A673 (cell line): ENCODE measurements at regions not wholly inside any gene's neighbourhood (a gene's known extent, or its start where the extent isn't known, plus 50 kb on each side); places are given as distances from the start of the nearest gene placed in this dataset.

Experiments used
- BruUV-seq: library from RNA; stranded (reverse); fragments of 400-500 nt; replicated peaks from 2 replicates; lab custom pipeline; 2021; lab: Mats Ljungman, UMichigan
- CTCF ChIA-PET: fragments of 300-600 bp; sonication (Branson Sonifier 250); formaldehyde crosslinking; loops from one replicate; lab custom pipeline; 2022; ENCODE audit warnings: antibody characterized with exemption; lab: Charles Lee
- POLR2A ChIA-PET: fragments of 300-600 bp; sonication (Branson Sonifier 250); formaldehyde crosslinking; loops from one replicate; lab custom pipeline; 2022; ENCODE audit warnings: antibody characterized with exemption; ENCODE audit not compliant: low non-redundant PET; lab: Charles Lee
- DNase-seq: peaks from one replicate; pipeline ENCODE4 v3.0.0-alpha.2; 2015; ENCODE audit warnings: low spot score
- H3K27ac ChIP-seq: fragments of 200-600 bp; sonication (generic); 2 replicates; pipeline ENCODE4 v1.5.1; 2016; ENCODE audit warnings: mixed run types, low read depth, mild to moderate bottlenecking, mixed read lengths, antibody characterized with exemption, low read length; ENCODE audit not compliant: poor library complexity, severe bottlenecking
- H3K27me3 ChIP-seq: fragments of 200-600 bp; sonication (generic); replicated peaks from 2 replicates; pipeline ENCODE4 v1.6.1; 2017; ENCODE audit warnings: mixed run types, low read depth, mild to moderate bottlenecking, mixed read lengths, antibody characterized with exemption, low read length; ENCODE audit not compliant: insufficient read depth, poor library complexity
- H3K36me3 ChIP-seq: fragments of 200-600 bp; sonication (generic); 2 replicates; pipeline ENCODE4 v1.6.1; 2016; ENCODE audit warnings: mixed run types, mild to moderate bottlenecking, mixed read lengths, antibody characterized with exemption, low read length; ENCODE audit not compliant: insufficient read depth, poor library complexity, severe bottlenecking
- H3K4me1 ChIP-seq: fragments of 200-600 bp; sonication (generic); 2 replicates; pipeline ENCODE4 v1.6.1; 2017; ENCODE audit warnings: mixed run types, mild to moderate bottlenecking, mixed read lengths, antibody characterized with exemption, low read length; ENCODE audit not compliant: insufficient read depth, poor library complexity, severe bottlenecking
- H3K4me3 ChIP-seq: fragments of 200-600 bp; sonication (generic); 2 replicates; pipeline ENCODE4 v1.5.1; 2016; ENCODE audit warnings: low read depth, mixed run types, mild to moderate bottlenecking, mixed read lengths, low read length; ENCODE audit not compliant: poor library complexity, severe bottlenecking
- H3K9me3 ChIP-seq: fragments of 200-600 bp; sonication (generic); 2 replicates; pipeline ENCODE4 v1.6.1; 2016; ENCODE audit warnings: mixed run types, low read depth, mild to moderate bottlenecking, mixed read lengths, antibody characterized with exemption, low read length; ENCODE audit not compliant: poor library complexity, severe bottlenecking
- CTCF ChIP-seq: fragments of 300-800, 200-600 bp; sonication (generic); conservative IDR thresholded peaks from 2 replicates; pipeline ENCODE4 v1.5.1; 2017; ENCODE audit warnings: low read depth, mild to moderate bottlenecking, antibody characterized with exemption, low read length, moderate library complexity, mixed read lengths
- EZH2 ChIP-seq: fragments of 200-600 bp; sonication (generic); IDR thresholded peaks from 2 replicates; pipeline ENCODE4 v1.6.1; 2017; ENCODE audit warnings: borderline replicate concordance, low read depth, mild to moderate bottlenecking, mixed read lengths, antibody characterized with exemption, low read length; ENCODE audit not compliant: poor library complexity, severe bottlenecking
- intact Hi-C: fragments of 100-400 bp; cut with micrococcal nuclease; formaldehyde crosslinking; loops from one replicate; pipeline ENCODE4 v1.10.0; 2022; ENCODE audit not compliant: unreplicated experiment

DNA sequence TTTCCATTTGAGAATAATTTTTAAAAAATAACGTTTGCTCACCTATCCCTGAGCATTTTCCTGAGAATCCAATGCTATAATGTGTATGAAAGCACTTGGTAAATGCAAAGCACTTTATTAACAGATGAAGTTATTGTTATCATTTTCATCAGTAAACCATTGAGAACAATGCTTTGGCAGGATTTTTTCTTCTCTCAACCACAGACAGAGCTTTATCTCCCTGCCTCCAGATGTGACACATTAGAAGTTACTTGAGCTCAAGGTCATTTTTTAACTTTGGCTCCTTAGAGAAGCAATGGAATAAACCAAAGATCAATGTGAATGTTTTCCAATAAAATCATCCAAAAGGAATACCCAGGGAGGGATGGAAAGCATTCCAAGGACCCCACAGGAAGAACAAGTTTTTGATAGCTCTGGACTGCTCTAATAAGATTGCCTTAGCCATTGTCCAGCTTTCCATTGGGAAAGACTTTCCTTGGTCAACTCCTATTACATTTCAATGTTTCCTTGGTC, 118.9 kb upstream of the NT5C1B start:
- CTCF ChIA-PET, result no interaction called here
- H3K27ac ChIP-seq, result no peak overlapping the region
- BruUV-seq, result no TSS peak

DNA sequence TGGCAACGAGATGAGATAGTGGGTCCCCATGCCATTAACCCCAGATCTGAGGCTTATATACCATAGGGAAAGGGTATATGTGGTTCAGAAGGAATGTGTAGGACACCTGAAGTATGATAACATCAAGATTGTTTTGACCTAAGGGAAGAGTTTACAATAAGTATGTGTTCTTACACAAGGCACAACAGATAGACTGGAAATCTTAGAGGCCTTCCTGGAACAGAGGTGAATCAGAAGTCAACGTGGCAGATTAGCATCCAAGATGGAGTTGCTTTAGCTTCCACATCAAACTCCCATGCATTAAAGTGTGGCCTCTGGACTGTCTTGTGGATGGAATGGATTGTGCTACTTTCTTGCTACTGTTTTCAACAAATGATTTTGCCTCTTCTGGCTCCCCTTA, 116.6 kb upstream of the NT5C1B start:
- no peak overlapping the region for H3K4me3 ChIP-seq
- H3K9me3 ChIP-seq, result no peaks in the 10 kb centered on the region
- CTCF ChIA-PET, result no interaction called here
- H3K27ac ChIP-seq, result no peak overlapping the region
- H3K27me3 ChIP-seq, result no peaks in the 10 kb centered on the region
- H3K4me1 ChIP-seq, result no peaks in the 10 kb centered on the region
- DNase-seq, result no peak
- no TSS peak for BruUV-seq
- intact Hi-C loops, result no loop called here
- TF ChIP-seq EZH2 (no peak), CTCF (no peak)
- POLR2A ChIA-PET, result no interaction called here
- H3K36me3 ChIP-seq, result no peaks in the 10 kb centered on the region

More for the DNA sequence above, 118.9 kb upstream of the NT5C1B start:
- intact Hi-C loops, result no loop called here
- Histone ChIP-seq H3K4me3 (no peak overlapping the region), H3K9me3 (peaks cover 3% of the 10 kb centered on the region), H3K27me3 (no peaks in the 10 kb centered on the region), H3K36me3 (no peaks in the 10 kb centered on the region), H3K4me1 (no peaks in the 10 kb centered on the region)
- TF ChIP-seq EZH2 (no peak), CTCF (no peak)
- no peak for DNase-seq
- POLR2A ChIA-PET, result no interaction called here

DNA sequence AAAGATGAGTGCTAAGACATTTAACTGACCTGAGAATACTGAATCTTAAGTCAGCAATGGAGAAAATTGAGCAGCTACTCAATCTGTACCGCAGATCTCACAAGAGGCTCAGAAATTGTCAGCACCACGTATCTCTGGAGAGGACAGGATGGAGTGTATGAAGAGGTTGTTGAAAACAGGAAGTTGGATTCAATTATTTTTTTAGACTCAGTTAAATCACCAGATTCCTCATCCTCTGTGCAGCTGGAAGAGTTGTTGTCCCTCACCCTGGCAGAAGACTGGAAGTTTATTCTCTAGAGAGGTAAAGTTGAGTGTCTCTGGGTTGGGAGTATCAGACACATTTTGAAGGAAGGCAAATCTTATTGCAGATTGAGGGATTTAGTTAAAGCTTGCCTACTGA, 114.9 kb upstream of the NT5C1B start:
- H3K4me1 ChIP-seq, result no peaks in the 10 kb centered on the region
- no peaks in the 10 kb centered on the region for H3K36me3 ChIP-seq
- no peak overlapping the region for H3K27ac ChIP-seq
- POLR2A ChIA-PET, result no interaction called here
- TF ChIP-seq EZH2 (no peak), CTCF (no peak)
- DNase-seq, result no peak
- no peaks in the 10 kb centered on the region for H3K27me3 ChIP-seq
- H3K4me3 ChIP-seq, result no peak overlapping the region
- intact Hi-C loops, result no loop called here
- CTCF ChIA-PET, result no interaction called here
- BruUV-seq, result no TSS peak
- H3K9me3 ChIP-seq, result no peaks in the 10 kb centered on the region
